Muscle of arm (tissue), 1 donor: ENCODE measurements at regions not wholly inside any gene's neighbourhood (a gene's known extent, or its start where the extent isn't known, plus 50 kb on each side); places are given as distances from the start of the nearest gene placed in this dataset.
"Not testable (repeated sequence)": the region's sequence is repeated elsewhere in the genome, so short reads cannot be mapped to it uniquely, and the experiment has no call there.

Experiments
- DNase-seq: peaks from one replicate; pipeline ENCODE4 v3.0.0-alpha.2; 2013

DNA sequence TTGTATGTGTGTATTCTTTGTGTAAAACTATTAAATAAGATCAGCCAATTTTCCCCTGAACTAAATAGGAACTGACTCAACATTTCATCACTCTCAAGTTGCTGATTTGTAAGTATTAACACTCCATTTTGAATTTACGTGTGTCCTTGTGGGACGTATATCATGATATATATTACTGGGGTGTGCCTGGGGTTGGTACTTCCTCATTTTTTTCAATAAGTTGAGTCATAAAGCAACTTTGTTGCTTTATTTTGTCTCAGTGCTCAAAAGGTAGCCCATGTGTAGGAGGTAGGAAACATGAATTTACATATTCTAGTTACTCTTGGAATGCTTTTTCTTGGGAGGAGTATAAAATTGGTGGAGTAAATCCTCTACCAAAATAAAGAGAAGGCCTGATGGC, 193.9 kb upstream of the RAG2 start:
- DNase-seq, result no peak

DNA sequence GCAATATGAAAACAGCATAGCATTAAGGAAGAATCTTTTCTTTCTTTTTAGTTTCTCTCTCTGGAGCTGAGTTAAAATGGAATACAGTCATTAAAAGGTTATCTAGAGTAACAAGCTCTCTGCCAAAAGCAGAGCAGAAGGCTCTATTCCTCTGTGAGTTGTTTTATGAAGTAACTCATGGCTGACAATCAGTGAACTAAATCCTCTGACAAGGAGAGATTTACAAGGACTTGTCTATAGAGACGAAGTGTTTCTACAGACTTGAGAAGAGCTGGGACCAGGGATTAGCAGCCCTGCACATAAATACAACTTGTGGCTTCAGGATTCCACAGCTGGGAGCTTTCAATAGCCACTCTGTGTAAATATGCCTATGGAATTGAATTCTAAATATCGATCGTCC, 192.5 kb upstream of the RAG2 start:
- DNase-seq, result peak; percentile 56

DNA sequence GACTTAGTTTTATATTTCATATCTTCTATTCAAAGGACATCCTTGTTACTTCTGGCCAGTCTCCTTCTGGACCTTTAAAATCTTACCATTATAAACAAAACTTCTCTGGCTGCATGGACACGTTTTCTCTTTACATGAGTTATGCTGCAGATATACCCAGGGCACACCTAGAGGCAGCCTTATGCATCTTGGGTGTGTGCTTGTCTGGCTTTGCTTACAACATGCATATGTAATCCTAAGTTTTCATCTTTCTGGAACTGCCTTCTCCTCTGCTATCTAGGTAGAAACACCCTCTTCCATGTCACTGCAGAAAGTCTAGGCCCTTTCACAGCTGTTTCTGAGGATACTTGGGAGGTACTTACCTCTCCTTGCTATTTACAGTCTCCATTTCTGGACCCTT, 185.8 kb upstream of the RAG2 start:
- DNase-seq, result no peak

DNA sequence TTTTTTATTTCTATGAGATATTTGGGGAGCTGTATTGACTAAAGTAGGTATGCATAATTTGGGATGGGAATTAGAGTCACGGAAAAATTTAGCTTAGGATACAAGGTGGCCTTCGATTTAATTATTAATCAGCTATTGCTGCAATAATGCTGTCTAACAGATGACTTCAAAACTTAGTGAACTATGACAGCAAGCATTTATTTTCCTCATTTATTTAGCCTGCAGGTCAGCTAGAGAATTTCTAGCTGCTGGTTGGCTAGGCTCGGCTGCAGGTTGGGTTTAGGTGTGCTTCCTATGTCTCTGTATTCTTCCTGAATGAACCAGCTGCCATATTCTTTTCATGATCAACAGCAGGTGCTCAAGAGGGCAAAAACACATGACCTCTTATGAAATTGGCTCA, 181.8 kb upstream of the RAG2 start:
- no peak for DNase-seq

DNA sequence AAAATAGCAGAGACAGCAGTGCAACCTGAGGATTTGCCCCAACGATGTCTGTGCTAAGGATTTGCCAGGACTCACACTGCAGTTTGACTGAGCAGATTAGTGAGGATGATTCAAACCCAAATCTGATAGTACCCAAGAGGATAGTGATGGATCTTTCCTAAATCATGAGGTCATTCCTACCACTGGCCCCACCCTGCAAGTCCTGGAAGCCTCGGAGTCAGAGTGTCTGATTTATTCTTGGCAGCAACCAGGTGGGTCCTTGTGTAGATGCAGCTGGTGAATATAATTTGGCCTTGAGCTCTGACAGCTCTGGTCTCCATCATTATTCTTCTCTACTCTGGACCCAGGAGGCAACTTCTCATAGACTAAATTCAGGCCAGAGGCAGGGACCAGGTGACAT, 179.3 kb upstream of the RAG2 start:
- DNase-seq, result peak; percentile 57

DNA sequence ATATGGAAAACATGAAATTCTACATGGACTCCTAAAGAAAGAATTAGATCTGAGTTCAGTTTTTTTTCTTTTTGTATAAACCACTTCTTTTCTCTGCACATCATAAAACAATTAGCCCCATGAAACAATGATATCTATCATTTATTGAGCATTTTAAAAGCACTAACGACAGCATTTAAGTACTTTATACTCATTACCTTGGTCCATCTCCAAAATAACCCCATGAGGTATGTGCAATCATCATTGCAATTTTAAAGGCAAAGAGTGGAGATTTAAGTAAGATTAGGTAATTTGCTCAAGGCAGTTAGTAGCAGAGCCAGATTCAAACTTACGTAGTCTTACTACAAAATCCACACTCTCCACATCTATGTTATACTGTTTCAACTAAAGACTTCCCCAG, 177.7 kb upstream of the RAG2 start:
- DNase-seq, result peak; percentile 12

DNA sequence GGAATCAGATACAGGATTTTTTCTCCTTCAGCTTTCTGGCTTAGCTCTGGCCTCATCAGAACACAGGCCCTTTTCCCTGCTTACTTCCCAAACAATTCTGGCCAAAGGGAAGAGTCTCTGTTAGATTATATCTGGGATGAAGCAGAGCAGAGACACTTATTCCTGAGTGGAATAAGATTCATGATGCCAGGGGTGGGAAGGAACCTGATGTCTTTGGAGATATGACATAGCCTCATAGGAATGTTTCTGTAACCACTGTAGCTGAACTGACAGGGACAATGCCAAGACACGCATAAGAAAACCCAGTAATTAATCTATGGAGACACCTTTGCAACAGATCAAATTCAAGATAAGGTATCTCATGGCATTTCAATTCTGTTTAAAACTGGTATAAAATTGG, 177.1 kb upstream of the RAG2 start:
- DNase-seq, result no peak

DNA sequence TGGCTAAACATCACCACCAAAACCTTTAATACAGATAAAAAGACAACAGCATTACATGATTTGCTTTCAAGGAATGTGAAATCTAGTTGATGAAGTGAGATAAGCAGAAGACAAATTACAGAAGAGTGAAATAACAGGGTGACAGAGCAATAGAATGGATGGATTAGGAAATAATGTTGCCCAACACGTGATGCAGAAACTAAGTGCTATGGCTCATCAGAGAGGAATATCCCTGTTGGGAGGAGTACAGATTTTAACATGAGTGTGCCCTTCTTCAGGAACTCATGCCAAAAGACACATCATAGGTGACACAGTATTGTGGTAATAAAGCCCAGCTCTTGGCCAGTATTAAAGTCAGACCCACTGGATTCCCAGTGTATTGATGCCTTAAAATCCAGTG, 176.6 kb upstream of the RAG2 start:
- DNase-seq, result no peak

DNA sequence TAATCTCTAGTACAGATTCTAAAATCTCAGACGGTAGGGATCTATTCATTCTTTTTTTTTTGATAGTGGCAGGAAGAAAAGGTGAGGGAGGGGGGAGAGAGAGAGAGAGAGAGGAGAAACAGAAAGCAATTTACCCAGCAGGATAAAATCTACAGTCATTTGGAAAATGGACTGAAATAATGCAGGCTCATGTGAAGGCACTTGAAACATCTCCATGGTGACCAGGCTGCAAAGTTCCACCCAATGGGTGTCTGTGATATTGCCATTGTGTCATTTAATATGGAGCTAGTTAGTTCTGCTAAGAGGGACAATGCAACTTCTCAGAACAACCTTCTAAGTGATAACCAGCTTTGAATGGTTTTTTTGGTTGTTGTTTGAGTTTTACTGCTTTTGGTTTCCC, 165.2 kb upstream of the RAG2 start:
- no peak for DNase-seq

DNA sequence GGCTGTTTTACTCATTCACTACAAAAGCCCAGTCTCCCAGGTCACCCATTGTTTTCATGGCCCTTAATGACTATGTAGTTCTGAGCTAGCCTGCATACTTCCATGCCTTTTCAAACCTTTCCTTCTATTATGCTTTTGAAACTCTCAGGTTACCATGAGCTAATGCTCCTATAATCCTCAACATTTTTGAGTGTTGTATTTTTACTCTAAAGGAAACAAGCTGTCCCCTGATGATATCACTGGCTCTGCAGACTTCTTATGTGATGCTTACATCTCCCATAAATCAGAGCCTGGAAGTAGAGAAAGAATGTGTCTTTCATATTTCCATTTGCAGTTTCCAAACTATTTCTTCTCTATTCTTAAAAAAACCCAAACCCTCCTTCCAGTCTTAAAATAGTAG, 159.0 kb upstream of the RAG2 start:
- DNase-seq, result no peak

DNA sequence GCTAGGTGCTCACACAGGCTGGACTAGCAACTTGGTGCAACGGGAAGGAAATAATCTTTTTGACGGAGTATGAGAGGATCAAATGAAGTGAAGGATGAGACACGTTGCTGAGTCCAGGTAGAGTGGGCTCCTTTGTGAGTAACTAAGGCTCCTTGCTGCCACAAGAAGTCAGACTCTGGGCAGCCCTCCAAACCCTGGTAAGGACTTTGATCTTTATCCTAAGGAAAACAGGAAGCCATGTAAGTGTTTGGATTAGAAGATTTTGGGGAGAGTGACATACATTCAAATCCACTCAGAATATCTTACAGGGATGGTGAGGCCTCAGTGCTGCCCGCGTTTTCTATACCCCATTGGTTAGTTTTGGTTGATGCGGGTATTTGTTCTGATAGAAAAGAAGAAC, 155.9 kb upstream of the RAG2 start:
- DNase-seq, result no peak

DNA sequence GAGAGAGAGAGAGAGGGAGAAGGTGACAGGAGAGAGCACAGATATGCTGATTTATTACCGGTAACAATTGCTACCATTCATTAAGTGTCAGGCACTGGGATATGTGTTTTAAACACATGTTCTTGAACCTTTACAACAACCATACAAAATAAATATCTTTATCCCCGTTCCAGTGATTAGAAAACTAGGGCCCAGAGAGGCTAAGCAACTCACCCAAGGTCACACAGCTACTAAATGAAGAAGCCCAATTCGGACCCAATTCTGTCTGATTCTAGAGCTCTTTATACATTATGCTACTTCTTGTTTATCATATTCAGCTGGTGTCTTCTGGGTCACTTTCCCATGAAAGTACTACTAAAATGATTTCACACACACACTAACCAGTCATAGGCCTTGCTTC, 154.0 kb upstream of the RAG2 start:
- no peak for DNase-seq

DNA sequence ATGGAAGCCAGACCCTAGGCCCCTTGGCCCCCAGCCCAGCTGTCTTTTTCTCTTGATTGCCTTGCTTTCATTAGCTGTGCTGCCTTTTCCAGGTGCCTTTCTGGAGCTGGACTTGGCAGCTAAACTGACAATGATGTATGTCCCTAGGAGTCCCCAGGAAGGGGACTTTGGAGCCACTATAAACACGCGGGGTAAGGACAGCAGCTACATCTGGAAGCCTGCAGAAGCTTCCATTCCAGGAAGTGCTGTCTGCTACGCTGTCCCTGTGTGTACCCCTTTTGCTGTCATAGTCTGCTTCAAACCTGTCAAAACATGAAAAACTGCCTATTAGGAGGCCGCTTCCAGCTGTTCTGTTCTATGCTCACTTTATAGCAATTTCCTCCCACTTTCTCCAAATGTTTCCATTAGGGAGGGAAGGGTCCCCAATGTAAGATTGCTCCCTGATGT, 153.3 kb upstream of the RAG2 start:
- DNase-seq, result peak; percentile 57

DNA sequence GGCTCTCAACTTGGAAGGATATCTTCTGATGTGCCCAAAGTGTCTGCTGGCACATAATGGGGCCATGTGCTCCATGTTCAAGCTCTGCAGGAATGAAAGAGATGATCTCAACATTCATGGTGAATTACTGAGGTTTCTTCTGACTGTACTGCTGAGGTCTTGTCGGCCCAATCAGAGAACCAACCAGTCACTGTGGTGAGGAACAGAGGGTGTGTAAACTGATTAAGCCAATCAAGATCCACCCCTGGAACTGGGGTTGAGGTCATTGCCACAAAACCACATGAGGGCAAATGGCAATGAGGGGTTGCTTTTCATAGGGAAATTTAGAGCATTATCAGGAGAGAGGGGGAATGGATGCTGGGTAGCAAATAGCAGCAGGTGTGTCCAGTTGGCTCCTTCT, 152.3 kb upstream of the RAG2 start:
- DNase-seq, result no peak

DNA sequence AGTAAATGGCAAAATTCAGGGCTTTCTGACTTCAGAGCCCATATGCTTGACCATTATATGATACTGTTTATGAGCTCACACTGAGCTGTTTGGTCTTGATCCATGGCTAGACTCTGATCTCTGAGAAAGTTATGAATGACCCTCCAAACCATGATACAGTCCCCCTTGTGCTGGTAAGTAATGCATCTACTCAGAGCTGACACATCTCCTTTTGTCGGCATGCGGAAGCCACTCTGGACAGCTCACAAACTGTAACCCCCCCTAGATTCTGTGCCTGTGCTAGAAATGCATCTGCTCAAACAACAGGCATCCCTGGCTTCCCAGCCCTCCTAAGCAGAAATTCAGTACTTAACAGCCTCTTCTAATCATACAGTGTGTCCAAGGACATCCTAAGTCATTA, 150.8 kb upstream of the RAG2 start:
- DNase-seq, result no peak

DNA sequence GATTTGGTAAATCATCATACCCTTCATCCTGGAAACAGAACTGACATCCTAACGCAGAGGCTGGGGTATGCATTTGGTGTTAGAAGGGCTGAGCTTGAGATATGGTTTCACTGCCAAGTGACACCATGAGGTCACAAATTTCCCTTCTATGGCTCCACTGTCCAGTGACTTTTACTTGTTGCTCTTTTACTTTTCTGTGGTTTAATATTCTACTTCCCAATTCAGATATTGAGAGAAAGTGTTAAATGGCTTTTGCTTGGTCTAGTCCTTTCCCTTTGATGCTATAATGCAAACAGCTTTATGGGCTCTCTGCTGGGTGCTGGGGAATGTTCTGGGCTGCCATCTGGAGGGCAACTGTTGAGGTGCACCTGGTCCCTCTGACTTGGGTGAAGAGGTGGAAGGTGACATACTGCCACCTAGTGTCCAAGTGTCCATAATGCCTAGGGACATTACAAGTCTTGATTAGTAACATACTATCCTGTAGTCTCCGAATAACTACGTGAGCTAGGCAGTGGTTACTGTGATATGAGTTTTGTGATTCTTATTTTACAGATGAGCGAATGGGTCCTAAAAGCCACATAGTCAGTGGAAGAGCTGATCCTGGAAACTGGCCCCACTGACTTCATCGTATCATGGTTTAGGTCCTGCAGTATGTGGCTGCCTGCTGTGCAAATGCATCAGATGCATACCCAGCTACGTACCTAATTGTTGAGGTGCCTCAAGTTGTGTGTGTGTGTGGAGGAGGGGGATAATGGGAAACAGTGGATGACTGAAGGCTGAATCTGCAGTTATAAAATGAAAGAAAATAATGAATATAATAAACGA, 149.1 kb upstream of the RAG2 start:
- DNase-seq, result peak; percentile 92

DNA sequence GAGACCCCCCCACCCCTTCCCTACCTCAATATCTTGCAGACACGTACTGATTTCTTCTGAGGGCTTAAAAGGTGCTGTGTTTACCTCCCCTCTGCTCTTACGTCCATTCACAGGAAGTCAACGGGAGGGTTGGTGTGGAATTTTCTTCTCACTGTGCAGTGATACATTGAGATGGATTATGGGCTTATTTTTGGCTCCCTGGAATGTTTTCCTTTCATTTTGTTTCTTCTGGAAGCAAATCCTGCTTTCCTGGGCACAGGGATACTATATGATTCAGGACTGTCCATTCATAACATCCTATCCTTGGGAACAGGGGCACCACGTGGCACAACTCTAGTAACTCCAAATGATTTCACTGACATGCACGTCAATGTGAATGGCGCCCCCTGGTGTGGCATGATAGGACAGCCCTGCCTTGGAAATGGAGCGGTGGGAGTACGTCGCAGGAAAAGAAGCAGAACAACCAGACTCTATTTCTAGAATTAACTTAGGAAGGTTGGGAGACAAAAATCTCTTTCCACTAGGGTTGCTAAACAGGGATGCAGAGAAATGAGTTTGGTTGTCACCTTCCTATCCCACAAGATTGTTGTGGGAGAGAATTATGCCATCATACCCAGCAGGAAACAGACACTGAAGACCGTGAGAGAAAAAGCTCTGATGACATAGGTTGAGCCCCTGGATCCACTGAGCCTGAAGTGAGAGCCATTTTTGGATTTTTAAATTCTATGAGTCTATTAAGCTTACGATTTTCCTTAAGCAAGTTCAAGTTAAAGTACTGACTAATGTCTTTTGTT, 146.5 kb upstream of the RAG2 start:
- DNase-seq, result peak; percentile 49

DNA sequence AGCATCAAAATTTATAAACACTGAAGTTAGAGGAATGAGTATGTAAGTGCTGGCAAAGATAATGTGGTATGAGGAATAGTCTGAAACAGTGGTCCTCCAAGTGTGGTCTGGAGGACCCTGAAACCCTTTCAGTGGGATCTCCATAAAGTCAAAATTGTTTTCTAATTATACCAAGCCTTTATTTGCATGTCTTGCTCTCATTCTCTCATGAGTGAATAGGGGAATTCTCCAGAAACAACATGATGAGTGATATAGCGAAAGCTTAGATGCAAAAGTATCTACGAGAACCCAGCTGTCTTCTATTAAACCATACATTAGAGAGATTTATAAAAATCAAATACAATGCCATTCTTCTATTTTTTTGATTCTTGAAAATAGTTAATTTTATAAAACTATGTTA, 145.0 kb upstream of the RAG2 start:
- no peak for DNase-seq

DNA sequence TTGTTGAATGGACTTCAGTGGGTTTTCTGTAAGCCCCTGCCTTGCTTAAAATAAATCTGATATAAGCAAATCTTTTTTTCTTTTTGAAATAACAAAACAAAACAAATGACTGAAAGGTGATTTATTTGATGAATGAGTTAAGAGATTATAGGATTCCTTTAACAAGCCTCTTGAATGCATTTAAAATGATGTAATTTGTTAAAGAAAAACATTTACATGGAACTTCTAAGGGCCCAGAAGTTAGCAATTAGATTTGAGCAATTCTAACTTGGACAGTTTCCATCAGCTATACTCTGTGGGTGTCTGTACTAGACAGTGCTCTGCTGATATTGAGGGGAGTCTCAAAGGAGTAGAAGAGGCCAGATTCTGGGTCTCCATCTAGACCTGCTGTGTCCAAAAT, 143.5 kb upstream of the RAG2 start:
- DNase-seq, result no peak

DNA sequence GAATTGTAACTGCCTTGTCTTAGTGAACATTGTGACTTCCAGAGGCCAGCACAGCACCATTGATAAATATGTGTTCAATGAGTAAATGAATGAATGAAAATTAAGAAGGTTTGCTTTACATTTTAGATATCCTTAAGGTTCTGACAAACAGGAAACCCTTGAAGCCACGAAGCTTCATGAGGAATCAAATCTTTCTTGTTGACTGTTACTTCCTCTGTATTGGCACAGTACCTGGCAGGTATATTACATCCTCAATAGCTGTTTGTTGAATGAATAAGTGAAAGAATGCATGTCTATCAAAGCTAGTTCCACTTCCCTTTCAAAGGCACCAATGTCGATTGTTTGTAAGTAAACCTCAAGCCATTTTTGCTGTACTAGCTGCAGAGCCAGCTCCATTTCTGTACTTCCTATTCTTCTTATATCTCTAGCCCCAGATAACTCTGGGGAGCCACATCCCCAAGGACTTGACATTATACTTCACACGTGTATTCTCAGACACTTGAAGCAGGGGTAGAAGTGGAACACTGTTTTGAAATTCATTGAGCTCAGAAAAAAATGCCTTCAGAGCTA, 140.3 kb upstream of the RAG2 start:
- no peak for DNase-seq

DNA sequence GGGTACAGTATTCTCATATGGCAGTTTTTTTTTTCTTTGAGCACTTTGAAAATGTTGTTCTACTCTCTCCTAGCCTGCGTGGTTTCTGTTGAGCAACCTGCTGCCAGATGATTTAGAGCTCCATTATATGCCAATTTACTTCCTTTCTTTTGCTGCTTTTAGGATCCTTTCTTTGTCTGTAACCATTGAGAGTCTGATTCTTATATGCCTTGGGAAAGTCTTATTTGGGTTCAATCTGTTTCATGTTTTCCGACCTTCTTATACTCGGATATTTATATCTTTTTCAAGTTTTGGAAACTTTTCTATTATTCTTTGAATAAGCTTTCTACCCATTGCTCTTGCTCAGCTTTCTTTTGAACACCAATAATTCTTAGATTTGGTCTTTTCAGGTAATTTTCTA, 138.1 kb upstream of the RAG2 start:
- no peak for DNase-seq

DNA sequence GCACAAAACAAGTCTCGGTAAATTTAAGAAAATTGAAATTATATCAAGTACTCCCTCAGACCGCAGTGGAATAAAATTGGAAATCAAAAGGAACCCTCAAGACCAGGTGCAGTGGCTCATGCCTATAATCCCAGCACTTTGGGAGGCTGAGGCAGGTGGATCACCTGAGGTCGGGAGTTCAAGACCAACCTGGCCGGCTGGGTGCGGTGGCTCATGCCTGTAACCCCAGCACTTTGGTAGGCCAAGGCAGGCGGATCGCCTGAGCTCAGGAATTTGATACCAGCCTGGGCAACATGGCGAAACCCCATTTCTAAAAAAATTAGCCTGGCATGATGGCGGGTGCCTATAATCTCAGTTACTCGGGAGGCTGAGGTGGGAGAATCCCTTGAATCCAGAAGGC, 135.7 kb upstream of the RAG2 start:
- DNase-seq, result not testable (repeated sequence)

DNA sequence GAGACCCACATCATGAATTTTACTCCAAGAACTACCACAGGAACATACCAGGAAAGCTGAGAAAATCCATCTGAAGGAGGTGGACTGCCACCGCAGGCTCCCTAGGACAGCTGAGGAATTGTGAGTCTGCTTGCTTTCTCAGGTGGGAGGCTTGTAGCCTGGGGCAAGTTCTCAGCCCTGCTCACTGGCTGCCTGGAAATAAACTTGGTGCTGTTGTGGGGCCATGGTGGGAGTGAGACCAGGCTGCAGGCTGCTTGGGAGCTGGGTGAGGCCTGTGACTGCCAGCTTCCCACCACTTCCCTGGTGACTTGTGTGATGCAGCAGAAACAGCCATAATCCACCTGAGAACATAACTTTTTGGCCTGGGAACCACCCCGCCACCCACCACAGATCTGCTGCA, 132.7 kb upstream of the RAG2 start:
- DNase-seq, result no peak
